ENCODE measurements at regions not wholly inside any gene's neighbourhood (a gene's known extent, or its start where the extent isn't known, plus 50 kb on each side); places are given as distances from the start of the nearest gene placed in this dataset.

- TF ChIP-seq EZH2phosphoT487 (conservative IDR thresholded peaks at IDR 0.05; ENCODE audit: low read length) (no peak), CTCF (IDR thresholded peaks at IDR 0.05; ENCODE audit: insufficient read depth, low read length, poor library complexity, severe bottlenecking) (no peak)
- Histone ChIP-seq H3K4me3 (ENCODE audit: insufficient read depth, low read length, poor library complexity, severe bottlenecking) (no peak overlapping the region), H3K27ac (ENCODE audit: low read depth, low read length) (no peak overlapping the region), H4K20me1 (ENCODE audit: low read depth, low read length) (no peaks in the 10 kb centered on the region), H3K4me2 (ENCODE audit: low read depth, low read length, poor library complexity, severe bottlenecking) (no peak overlapping the region), H3K9me3 (ENCODE audit: insufficient read depth, low read length) (peaks cover 11% of the 10 kb centered on the region; the same call in 1 of the 2 replicates), H3K9me2 (replicated peaks; ENCODE audit: insufficient read depth, low read length) (no peaks in the 10 kb centered on the region), H3K9ac (ENCODE audit: low read length) (no peak overlapping the region), H3F3A (ENCODE audit: insufficient read depth) (no peaks in the 10 kb centered on the region), H3K27me3 (ENCODE audit: low read length) (no peaks in the 10 kb centered on the region), H3K36me3 (ENCODE audit: low read length) (0 out of 2 replicates have a peak, but pooled peaks cover 6% of the 10 kb centered on the region), H2AFZ (ENCODE audit: low read depth, low read length, severe bottlenecking) (no peak overlapping the region), H3K79me2 (ENCODE audit: insufficient read depth, low read length) (no peaks in the 10 kb centered on the region)
Measured at GRCh38 chr6:140905724-140906123, 1227.0 kb upstream of the GJE1 start.

- Histone ChIP-seq H3K79me2 (ENCODE audit: insufficient read depth, low read length) (no peaks in the 10 kb centered on the region), H3K27ac (ENCODE audit: low read depth, low read length) (no peak overlapping the region), H3K4me3 (ENCODE audit: insufficient read depth, low read length, poor library complexity, severe bottlenecking) (no peak overlapping the region), H3F3A (ENCODE audit: insufficient read depth) (no peaks in the 10 kb centered on the region), H3K36me3 (ENCODE audit: low read length) (0 out of 2 replicates have a peak, but pooled peaks cover 6% of the 10 kb centered on the region), H4K20me1 (ENCODE audit: low read depth, low read length) (no peaks in the 10 kb centered on the region), H2AFZ (ENCODE audit: low read depth, low read length, severe bottlenecking) (no peak overlapping the region), H3K9me3 (ENCODE audit: insufficient read depth, low read length) (peaks cover 11% of the 10 kb centered on the region; the same call in 1 of the 2 replicates), H3K9ac (ENCODE audit: low read length) (no peak overlapping the region), H3K9me2 (replicated peaks; ENCODE audit: insufficient read depth, low read length) (no peaks in the 10 kb centered on the region), H3K27me3 (ENCODE audit: low read length) (no peaks in the 10 kb centered on the region), H3K4me2 (ENCODE audit: low read depth, low read length, poor library complexity, severe bottlenecking) (no peak overlapping the region)
- no peak for TF ChIP-seq CTCF (IDR thresholded peaks at IDR 0.05; ENCODE audit: insufficient read depth, low read length, poor library complexity, severe bottlenecking)
- no peak for TF ChIP-seq EZH2phosphoT487 (conservative IDR thresholded peaks at IDR 0.05; ENCODE audit: low read length)
Measured at GRCh38 chr6:140905050-140905449, 1227.7 kb upstream of the GJE1 start.

GRCh38 chr6:140897804-140898573 is 1234.7 kb upstream of the GJE1 start:
- Histone ChIP-seq H3K27me3 (ENCODE audit: low read length) (no peaks in the 10 kb centered on the region), H3K9me2 (replicated peaks; ENCODE audit: insufficient read depth, low read length) (no peaks in the 10 kb centered on the region), H3F3A (ENCODE audit: insufficient read depth) (no peaks in the 10 kb centered on the region), H3K4me2 (ENCODE audit: low read depth, low read length, poor library complexity, severe bottlenecking) (no peak overlapping the region), H2AFZ (ENCODE audit: low read depth, low read length, severe bottlenecking) (peak overlapping the region; percentile 21), H3K36me3 (ENCODE audit: low read length) (0 out of 2 replicates have a peak, but pooled peaks cover 6% of the 10 kb centered on the region), H3K79me2 (ENCODE audit: insufficient read depth, low read length) (no peaks in the 10 kb centered on the region), H4K20me1 (ENCODE audit: low read depth, low read length) (no peaks in the 10 kb centered on the region), H3K4me3 (ENCODE audit: insufficient read depth, low read length, poor library complexity, severe bottlenecking) (no peak overlapping the region), H3K9ac (ENCODE audit: low read length) (no peak overlapping the region), H3K27ac (ENCODE audit: low read depth, low read length) (no peak overlapping the region), H3K9me3 (ENCODE audit: insufficient read depth, low read length) (peaks cover 19% of the 10 kb centered on the region; the same call in 1 of the 2 replicates)
- TF ChIP-seq CTCF (IDR thresholded peaks at IDR 0.05; ENCODE audit: insufficient read depth, low read length, poor library complexity, severe bottlenecking): no peak
